Type B pancreatic cell (in vitro differentiated cells): ENCODE measurements at regions not wholly inside any gene's neighbourhood (a gene's known extent, or its start where the extent isn't known, plus 50 kb on each side); places are given as distances from the start of the nearest gene placed in this dataset.

ENCODE experiments used
- DNase-seq: peaks from one replicate; pipeline ENCODE4 v3.0.0; 2021; ENCODE audit warnings: mixed read lengths; ENCODE audit not compliant: unreplicated experiment; ENCODE audit errors: extremely low spot score
- H3K27ac Mint-ChIP-seq: 2 replicates; pipeline ENCODE4 v1.8.0; 2021; ENCODE audit warnings: mild to moderate bottlenecking, mixed read lengths
- H3K27me3 Mint-ChIP-seq: 2 replicates; pipeline ENCODE4 v1.8.0; 2021; ENCODE audit warnings: mixed read lengths
- H3K36me3 Mint-ChIP-seq: 2 replicates; pipeline ENCODE4 v1.8.0; 2021; ENCODE audit warnings: mixed read lengths
- H3K4me1 Mint-ChIP-seq: one replicate; pipeline ENCODE4 v1.8.0; 2021; ENCODE audit warnings: mixed read lengths; ENCODE audit not compliant: unreplicated experiment
- H3K4me3 Mint-ChIP-seq: 2 replicates; pipeline ENCODE4 v1.8.0; 2021; ENCODE audit warnings: mild to moderate bottlenecking, mixed read lengths
- H3K9me3 Mint-ChIP-seq: 2 replicates; pipeline ENCODE4 v1.8.0; 2021; ENCODE audit warnings: mixed read lengths
- TF ChIP-seq, protein P1 (sequence below): fragments of 200-600 bp; sonication (generic); conservative IDR thresholded peaks from 2 replicates; pipeline ENCODE4 v1.5.0; 2021; ENCODE audit warnings: antibody characterized with exemption, mild to moderate bottlenecking

DNA sequence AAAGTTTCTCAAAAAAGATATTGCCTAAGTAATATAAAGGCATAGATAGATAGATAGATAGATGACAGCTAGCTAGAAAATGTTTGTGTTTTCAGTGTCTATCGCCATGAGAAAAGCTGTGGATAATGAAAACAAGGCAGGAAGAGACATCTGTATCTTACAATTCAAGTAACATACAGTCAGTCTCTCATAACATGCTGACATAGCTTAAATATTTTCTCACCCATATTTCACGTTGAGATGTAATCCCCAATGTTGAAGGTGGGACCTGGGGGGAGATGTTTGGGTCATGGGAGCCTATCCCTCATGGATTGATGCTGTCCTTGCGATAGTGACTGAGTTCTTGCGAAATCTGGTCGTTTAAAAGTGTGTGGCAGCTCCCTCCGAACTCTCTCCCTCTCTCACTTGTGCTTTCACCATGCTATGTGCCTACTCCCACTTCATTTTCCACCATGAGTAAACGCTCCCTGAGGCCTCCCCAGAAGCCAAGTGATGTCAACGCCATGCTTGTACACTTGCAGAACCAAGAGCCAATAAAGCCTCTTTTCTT, 856.8 kb upstream of the ADAMTS5 start:
- TF ChIP-seq, protein P1, sequence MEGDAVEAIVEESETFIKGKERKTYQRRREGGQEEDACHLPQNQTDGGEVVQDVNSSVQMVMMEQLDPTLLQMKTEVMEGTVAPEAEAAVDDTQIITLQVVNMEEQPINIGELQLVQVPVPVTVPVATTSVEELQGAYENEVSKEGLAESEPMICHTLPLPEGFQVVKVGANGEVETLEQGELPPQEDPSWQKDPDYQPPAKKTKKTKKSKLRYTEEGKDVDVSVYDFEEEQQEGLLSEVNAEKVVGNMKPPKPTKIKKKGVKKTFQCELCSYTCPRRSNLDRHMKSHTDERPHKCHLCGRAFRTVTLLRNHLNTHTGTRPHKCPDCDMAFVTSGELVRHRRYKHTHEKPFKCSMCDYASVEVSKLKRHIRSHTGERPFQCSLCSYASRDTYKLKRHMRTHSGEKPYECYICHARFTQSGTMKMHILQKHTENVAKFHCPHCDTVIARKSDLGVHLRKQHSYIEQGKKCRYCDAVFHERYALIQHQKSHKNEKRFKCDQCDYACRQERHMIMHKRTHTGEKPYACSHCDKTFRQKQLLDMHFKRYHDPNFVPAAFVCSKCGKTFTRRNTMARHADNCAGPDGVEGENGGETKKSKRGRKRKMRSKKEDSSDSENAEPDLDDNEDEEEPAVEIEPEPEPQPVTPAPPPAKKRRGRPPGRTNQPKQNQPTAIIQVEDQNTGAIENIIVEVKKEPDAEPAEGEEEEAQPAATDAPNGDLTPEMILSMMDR = no peak
- Mint-ChIP-seq H3K27ac (no peak overlapping the region), H3K4me3 (no peak overlapping the region), H3K27me3 (peaks cover 6% of the 10 kb centered on the region), H3K36me3 (no peaks in the 10 kb centered on the region), H3K9me3 (peaks cover 13% of the 10 kb centered on the region), H3K4me1 (peaks cover 6% of the 10 kb centered on the region)
- DNase-seq = no peak

DNA sequence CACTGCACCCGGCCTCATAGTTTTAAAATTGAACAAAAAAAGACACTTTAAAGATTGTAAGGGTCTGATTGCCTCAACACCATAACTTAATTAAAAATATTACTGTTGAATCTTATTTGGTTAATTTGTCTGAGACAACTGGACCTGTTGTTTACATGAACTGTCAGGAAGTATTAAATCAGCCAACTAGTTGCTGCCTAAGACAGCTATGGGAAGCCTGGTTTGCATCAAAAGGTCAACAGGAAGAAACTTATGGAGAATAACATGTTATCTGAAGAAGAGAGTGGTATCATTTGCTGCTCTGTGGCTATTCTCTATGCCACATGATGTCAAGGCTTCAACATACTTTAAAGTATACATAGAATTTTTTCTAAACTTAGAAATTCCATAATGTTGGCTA, 853.5 kb upstream of the ADAMTS5 start:
- H3K4me3 Mint-ChIP-seq = no peak overlapping the region
- DNase-seq = no peak
- H3K27me3 Mint-ChIP-seq = peaks cover 14% of the 10 kb centered on the region
- peaks cover 6% of the 10 kb centered on the region for H3K4me1 Mint-ChIP-seq
- H3K36me3 Mint-ChIP-seq = no peaks in the 10 kb centered on the region
- H3K27ac Mint-ChIP-seq = no peak overlapping the region
- TF ChIP-seq, protein P1 = no peak
- H3K9me3 Mint-ChIP-seq = peaks cover 6% of the 10 kb centered on the region

DNA sequence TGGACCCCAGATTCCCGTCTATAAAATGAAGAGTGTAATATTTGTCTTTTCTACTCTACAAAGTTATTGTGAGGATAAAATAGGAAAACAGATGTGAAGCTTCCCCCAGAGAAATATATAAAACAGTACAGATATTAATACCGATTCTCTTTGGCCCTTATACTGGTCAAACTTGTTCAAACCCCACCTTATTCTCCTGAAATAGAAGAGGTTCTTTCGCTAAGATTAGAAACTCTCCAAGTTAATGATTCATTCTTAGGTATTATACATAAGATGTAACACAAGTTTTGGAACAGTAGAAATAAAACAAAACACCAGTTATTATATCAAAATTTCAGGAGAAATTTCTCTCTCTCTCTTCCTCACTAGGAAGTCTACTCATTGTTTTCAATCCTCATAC, 852.4 kb upstream of the ADAMTS5 start:
- H3K27me3 Mint-ChIP-seq = peaks cover 19% of the 10 kb centered on the region
- no peak overlapping the region for H3K4me3 Mint-ChIP-seq
- peaks cover 6% of the 10 kb centered on the region for H3K9me3 Mint-ChIP-seq
- H3K4me1 Mint-ChIP-seq = peaks cover 6% of the 10 kb centered on the region
- DNase-seq = no peak
- TF ChIP-seq, protein P1 = no peak
- no peaks in the 10 kb centered on the region for H3K36me3 Mint-ChIP-seq
- H3K27ac Mint-ChIP-seq = no peak overlapping the region

DNA sequence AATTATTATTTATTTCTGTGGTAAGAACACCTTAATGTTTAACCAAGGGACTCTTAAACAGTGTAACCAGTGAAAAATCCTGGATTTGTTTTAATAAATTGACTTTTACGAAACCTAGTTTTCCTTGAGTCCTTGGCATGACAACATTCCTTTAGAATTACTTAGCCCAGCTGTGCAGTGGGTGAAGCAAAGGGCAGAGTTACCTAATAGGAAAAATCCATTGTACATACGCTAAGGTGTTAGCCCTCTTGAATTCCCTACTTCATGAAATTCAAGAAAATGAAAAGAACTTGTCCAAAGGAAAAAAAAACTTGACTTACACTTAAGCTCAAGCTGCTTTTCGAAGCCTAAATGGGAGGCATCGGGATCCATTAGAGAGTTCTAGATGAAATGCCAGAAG, 852.0 kb upstream of the ADAMTS5 start:
- H3K36me3 Mint-ChIP-seq = no peaks in the 10 kb centered on the region
- DNase-seq = no peak
- no peak overlapping the region for H3K27ac Mint-ChIP-seq
- H3K4me1 Mint-ChIP-seq = peaks cover 6% of the 10 kb centered on the region
- TF ChIP-seq, protein P1 = no peak
- H3K4me3 Mint-ChIP-seq = no peak overlapping the region
- H3K9me3 Mint-ChIP-seq = peaks cover 6% of the 10 kb centered on the region
- peaks cover 19% of the 10 kb centered on the region for H3K27me3 Mint-ChIP-seq

DNA sequence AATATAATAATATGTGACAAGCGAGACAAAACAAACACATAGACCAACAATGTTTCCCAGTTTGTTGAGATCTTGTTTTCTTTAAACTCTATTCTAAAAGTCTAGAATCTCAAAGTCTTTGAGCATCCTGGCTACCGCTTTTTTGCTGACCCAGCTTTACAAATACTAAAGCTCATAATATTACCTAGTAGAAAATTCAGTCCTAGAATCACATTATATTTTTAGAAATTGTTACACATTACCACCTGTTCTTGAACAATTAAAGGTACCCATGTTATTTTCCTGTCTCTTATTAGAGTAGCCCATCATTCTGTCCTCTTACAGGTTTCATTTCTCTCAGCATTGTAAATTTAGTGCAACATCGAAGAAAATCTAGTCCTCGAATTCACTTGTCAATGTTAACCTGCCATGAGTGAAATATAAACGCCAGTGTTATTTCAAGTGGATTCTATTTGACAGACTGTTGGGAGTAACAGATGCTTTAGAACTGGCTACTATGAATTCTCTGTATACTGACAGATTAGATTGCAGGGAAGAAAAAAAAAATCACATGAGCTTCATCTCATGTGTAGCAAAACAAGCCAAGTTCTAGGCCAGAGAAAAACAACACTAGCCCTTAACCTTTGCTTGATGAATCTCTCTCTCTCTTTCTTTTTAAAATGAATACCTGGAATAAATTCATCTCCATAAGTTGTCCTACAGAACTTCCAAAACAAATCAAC, 851.2 kb upstream of the ADAMTS5 start:
- Mint-ChIP-seq H3K4me1 (peaks cover 6% of the 10 kb centered on the region), H3K27me3 (peaks cover 19% of the 10 kb centered on the region), H3K27ac (no peak overlapping the region), H3K4me3 (no peak overlapping the region), H3K9me3 (peaks cover 6% of the 10 kb centered on the region), H3K36me3 (no peaks in the 10 kb centered on the region)
- no peak for DNase-seq
- TF ChIP-seq, protein P1 = no peak
